Stimulated activated naive CD4-positive, alpha-beta T cell treated with Interleukin-2 at 50 U/mL for 16 hours (primary cell): ENCODE measurements at regions not wholly inside any gene's neighbourhood (a gene's known extent, or its start where the extent isn't known, plus 50 kb on each side); places are given as distances from the start of the nearest gene placed in this dataset.

Experiments
- DNase-seq: peaks from one replicate; lab custom pipeline; 2025; lab: John Stamatoyannopoulos, UW

GRCh38 chr5:15447209-15447608, 52.8 kb upstream of the FBXL7 start:
- no peak for DNase-seq

DNA sequence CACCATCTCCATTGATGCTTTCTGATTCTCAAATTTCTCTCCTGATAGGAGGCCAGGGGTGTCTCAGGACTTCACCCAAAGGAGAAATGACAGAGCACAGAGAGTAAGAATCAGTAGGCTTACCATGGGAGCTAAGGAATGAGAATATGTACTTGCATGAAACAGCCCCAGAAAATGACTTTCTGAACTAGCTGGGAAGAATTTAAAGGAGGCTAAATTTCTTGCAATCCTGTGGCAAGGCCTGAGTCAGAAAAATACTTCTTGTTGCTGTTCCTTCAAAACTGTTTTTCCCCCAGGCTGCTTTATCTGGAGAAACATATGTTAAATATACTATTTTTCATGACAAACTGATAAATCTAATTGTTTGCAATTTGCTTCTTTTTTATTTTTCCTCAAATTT, 53.4 kb upstream of the FBXL7 start:
- no peak for DNase-seq

DNA sequence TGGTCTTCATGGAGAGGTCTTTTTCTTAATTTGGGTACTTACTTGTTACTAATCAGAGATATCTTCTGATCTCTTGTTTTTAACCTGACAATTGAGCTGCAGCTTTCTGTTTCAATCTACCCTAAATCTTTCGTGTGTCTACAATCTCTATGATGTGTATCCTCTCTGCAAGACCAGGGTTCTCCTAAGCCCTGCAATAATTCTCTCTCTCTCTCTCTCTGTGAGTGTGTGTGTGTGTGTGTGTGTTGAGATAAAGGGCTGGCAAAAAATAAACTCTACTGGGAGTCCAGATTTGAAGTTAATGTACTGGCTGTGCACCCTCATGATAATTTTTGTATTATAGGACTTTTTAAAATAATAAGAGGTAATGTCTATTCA, 57.8 kb upstream of the FBXL7 start:
- no peak for DNase-seq

DNA sequence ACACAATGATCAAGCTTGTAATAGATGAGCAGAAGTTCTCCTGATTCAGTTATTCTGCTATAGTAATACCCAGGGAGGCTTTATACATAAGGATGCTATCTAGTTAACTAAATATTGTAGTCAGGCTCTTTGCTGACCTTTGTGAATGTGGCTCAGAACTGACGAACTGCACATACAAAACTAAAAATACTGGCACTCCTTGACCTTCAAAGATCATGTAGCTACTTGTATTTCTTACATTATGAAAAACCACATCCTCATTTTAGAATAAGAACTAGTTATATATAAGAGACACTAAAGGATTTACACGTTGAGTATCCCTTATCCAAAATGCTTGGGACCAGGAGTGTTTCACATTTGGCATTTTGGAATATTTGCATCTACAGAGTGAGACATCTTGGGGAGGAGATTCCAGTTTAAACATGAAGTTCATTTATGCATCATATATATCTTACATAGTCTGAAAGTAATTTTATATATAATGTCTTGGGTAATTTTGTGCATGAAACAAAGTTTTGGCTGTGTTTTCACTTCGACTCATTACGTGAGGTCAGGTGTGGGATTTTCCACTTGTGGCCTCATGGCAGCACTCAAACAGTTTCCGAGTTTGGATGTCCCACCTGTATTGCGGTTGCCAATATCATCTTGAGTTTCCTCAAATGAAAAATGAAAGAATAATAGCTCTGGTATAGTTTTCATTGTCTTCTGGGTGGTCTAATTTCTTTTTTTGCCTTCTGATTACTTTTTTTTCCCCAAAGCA, 58.4 kb upstream of the FBXL7 start:
- DNase-seq = no peak

GRCh38 chr5:15440434-15440833, 59.5 kb upstream of the FBXL7 start:
- DNase-seq = no peak

GRCh38 chr5:15439801-15440200, 60.2 kb upstream of the FBXL7 start:
- DNase-seq = no peak

DNA sequence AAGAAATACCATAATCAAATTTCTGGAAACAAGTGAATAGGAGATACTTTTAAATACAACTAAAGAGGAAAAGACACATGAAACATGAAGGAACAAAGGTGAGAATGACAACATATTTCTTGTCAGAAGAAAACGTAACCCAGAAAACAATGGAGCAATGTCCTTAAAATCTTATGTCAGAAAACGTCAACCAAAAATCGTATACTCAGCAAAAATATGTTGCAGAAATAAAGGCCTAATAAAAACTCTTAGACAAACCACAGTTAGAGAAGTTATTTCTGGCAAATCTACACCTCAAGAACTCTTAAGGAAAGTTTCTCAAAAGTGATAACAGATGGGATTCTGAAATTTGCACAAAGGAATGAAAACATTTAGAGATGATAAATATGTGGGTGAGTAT, 66.3 kb upstream of the FBXL7 start:
- no peak for DNase-seq

DNA sequence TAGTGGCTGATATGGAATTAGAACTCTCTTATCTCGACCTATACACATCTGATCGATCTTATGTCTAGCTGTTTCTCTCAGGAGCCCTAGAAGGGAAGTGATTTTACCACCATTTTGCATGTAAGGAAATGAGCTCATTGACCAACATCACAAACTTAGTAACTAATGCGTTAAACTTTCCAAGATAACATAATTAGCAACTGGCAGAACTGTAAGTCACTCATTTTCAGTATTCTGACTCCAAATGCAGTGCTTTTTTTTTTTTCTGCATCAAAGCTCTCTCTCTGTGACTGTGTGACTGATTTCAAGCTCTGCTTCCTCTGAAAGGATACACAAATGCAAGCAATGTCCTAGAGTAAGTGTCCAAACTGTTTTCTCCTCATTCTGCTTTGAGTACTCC, 68.1 kb upstream of the FBXL7 start:
- DNase-seq = no peak

DNA sequence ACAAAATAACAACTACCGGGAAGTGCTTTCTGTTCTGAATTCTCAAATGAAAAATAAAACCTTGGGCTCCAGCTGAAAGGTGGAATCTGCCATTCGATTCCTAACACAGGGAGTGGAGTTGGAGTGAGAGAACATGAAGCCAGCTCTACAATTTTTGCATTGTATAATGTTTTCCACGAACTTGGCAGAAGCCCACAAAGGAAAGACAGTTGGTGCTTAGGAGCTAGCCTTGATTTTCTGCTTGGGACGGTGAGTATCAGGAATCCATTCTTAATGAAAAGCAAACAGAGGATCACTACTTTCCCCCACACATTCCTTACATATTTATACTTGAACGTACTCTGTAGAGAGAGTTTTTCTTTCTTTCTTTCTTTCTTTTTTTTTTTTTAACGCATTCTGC, 74.2 kb upstream of the FBXL7 start:
- no peak for DNase-seq

DNA sequence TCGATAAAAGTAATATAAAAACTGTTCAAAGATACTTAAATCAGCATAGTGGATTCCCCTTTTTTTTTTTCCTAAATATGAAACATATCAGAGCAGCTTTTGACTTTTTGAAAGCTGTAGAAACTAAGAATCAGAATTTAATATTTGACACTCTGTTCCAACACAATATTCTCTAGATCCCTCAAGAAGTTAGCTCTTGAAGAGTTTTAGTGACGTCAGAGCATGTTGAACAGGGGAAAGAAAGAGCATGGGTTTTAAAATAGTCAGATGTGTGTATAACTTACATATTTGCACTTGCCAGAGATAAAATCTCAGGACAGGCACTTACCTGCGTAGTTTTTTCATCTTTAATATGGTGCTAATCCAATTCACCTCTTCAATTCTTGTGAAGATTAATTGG, 75.2 kb upstream of the FBXL7 start:
- DNase-seq = no peak

- DNase-seq = no peak
Measured at GRCh38 chr5:15421921-15422412, 78.0 kb upstream of the FBXL7 start.

DNA sequence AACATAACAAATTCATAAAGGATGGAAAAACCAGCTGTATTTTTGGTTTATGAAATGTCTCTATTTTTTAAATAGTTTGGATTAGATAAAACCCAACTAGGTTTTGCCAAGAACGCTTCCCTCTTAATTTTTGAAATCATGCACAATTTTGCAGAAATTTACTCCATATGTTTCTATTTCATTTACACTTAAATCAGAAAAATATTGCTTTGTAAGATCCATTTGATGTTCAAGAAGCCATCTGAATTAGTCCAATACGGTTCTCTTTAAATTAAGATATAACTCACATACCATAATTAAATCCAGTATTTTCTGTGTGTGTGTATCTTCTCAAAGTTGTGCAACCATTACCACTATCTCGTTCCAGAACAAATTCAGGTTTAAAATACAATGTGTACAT, 78.6 kb upstream of the FBXL7 start:
- no peak for DNase-seq

DNA sequence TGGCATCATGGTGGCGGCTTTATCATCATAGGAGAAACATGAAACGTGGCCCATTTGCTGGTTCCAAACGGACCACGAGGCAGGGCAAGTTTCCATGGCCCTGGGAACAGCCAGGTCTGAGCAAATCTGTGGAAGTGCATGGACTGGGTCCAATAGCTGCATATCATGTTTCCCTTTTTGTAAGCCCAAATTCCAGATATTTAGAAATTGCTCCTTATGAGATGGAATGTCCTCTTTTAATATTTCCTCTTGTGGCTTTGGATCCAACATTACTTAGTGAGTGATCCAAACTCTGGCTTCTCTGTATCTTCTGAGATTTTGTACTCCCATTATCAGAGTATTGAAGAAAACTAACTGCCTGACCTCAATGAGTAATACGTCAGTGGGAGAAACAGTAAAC, 79.8 kb upstream of the FBXL7 start:
- no peak for DNase-seq

- DNase-seq = no peak
Measured at GRCh38 chr5:15417156-15417555, 82.8 kb upstream of the FBXL7 start.

DNA sequence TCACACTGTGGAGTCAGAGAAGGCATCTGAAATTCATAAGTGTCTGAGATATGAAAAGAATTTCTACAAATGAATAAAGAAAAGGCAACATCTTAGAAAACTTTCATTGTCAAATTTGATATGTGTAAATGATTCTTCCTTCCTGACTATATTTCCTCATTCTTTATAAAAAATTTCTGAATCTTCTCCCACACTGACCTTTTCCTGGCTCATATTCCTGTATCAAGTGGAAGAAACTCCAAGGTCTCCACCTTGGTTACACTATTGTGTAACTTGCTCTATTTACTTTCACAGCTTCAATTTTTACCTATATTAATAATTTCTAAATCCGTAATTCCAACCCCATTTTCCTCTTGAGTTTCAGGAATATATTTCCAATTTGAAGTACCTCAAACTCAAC, 93.5 kb upstream of the FBXL7 start:
- DNase-seq = no peak

DNA sequence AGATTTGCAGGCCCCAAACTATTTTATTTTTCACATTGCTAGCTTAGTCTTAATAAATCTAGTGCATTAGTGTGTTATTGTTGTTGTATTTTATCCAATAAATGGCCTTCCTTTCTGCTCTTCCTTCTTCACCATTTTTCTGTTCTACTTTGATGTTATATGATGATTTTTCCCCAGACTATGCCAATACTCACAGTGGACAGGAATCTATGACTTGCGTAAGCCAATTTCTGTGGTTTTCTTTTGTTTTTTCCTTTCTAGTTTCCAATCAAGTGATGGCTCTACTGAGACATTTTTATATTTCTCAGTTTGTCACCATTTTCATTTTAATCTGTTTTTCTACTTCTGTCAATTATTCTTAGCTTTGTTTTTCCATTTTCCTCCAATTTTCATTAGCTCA, 106.8 kb upstream of the FBXL7 start:
- DNase-seq = no peak

GRCh38 chr5:15391704-15392397, 108.1 kb upstream of the FBXL7 start:
- DNase-seq = no peak

DNA sequence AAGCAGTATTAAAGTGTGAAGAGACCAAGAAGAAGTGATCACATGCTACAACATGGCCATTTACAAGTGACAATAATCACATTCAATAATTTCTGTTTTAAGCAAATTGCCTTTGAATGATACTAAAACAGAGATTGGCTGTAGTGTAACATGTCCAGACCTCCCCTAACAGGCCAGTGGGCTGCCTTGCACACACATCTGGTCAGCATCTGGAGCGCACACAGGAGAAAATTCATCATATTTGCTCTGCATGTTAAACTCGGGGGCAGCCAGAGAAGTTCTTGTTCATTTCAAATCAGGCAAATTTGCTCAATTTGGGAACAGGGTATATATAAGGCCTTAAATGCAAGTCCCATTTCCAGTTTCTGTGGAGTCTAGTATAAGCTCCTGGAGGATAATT, 111.1 kb upstream of the FBXL7 start:
- no peak for DNase-seq

DNA sequence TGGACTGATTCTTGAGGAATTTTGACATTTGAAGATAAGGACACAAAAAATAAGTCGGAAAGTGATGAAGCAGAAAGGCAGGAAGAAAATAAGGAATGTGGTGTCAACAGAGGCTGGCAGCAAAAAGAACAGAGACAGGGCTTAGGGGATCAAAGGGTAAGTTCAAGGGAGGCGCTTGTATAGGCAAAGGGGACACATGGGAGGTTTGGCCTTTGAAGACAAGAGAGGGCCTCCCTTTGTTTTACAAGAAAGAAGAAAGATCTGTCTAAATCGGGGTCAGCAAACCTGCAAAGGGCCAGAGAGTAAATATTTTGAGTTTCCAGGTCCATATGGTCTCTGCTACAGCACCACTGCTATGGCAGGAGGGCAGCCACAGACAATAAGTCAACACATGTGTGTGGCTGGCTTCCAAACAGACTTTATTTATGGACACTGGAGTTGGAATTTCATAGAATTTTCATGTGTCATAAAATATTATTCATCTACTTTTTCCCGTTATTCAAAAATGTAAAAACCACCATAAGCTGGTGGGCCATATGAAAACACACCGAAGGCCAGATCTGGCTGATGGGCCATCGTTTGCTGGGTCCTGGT, 112.0 kb upstream of the FBXL7 start:
- no peak for DNase-seq

DNA sequence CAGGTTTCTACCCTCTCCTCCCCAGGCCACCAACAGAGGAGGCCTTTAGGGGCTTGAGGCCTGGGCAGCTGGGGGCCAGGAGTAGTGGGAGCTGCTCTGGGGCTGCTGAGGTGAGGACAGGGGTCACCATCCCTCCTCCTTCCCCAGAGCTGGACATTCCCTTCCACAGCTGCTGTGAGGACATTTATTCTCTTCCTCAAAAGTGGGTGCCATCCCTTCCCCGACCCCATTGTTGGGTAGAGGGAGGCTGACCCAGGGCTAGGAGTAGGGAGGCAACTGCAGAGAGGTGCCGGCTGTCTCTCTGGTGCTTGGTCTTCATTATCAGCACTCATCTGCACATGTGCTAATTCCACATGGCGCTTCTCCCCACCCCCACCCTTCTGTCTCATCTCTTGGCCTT, 113.9 kb upstream of the FBXL7 start:
- DNase-seq = no peak

DNA sequence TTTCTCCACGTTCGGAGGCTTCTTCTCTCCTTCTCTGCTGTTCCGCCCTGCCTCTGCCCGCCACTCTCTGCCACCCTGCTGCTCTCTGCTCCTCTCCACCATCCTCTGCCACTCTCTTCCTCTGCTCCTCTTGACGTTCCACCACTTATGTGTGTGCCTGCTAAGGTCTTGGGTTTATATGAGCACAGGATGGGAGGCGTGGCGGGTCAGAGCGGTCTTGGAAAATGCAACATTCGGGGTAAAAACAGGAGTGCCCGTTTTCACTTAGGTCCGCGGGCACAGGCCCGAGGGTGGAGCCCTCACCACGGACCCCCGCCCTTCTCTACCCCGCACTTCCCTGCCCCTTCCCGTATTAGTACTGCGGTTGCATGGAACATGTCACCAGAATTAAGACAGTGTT, 114.4 kb upstream of the FBXL7 start:
- DNase-seq = no peak

- no peak for DNase-seq
Measured at GRCh38 chr5:15385037-15385436, 114.9 kb upstream of the FBXL7 start.

DNA sequence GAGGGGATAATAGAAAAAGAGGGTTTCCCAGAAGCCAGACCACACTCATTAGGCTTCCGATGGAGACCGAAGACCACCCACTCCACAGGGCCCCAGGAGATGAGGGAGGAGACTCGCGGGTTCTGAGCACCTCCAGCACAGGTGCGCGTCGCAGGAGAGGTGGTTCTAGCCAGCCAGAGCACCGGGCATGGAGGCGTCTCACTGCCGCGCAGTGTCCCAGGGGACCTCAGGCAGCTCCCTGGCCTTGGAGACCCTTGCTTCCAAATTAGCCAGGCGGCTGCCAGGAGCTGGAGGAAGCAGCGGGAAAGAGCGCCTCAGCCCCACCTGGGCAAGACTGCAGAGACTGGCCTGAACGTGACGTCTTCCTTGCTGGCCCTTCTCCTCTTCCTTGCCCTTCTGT, 115.4 kb upstream of the FBXL7 start:
- DNase-seq = no peak
